HAP-1 (cell line): ENCODE measurements at regions not wholly inside any gene's neighbourhood (a gene's known extent, or its start where the extent isn't known, plus 50 kb on each side); places are given as distances from the start of the nearest gene placed in this dataset.
"Not testable (repeated sequence)": the region's sequence is repeated elsewhere in the genome, so short reads cannot be mapped to it uniquely, and the experiment has no call there.

Experiments
- DNase-seq, 2 experiments: peaks; one replicate each; pipeline ENCODE4 v3.0.0-alpha.2; 2016 to 2020; ENCODE audit warnings: low spot score in 2 of 2
- H3K27me3 ChIP-seq: fragments of 250-450 bp; sonication (Bioruptor Pico); 2 replicates; pipeline ENCODE4 v1.5.1; 2020; ENCODE audit warnings: low read depth, mild to moderate bottlenecking, moderate library complexity
- H3K36me3 ChIP-seq: fragments of 250-450 bp; sonication (Bioruptor Pico); replicated peaks from 2 replicates; pipeline ENCODE4 v1.5.1; 2020; ENCODE audit warnings: mild to moderate bottlenecking
- H3K4me1 ChIP-seq: fragments of 250-450 bp; sonication (Bioruptor Pico); 2 replicates; pipeline ENCODE4 v1.5.1; 2020; ENCODE audit warnings: mild to moderate bottlenecking
- H3K4me3 ChIP-seq: fragments of 250-450 bp; sonication (Bioruptor Pico); 2 replicates; pipeline ENCODE4 v1.5.1; 2020; ENCODE audit warnings: mild to moderate bottlenecking, moderate library complexity
- H3K9me3 ChIP-seq: fragments of 250-450 bp; sonication (Bioruptor Pico); 2 replicates; pipeline ENCODE4 v1.5.1; 2020; ENCODE audit warnings: mild to moderate bottlenecking, moderate library complexity
- in situ Hi-C: fragments of 300-500 bp; cut with MboI; formaldehyde crosslinking; loops from 3 replicates; pipeline ENCODE4 v1.14.3; 2020; ENCODE audit warnings: low sequenced_read_pairs, inconsistent platforms, mixed read lengths

GRCh38 chr9:2267181-2267745, 252.1 kb downstream of the SMARCA2 start:
- no peaks in the 10 kb centered on the region for H3K4me1 ChIP-seq
- in situ Hi-C loops = no loop called here

GRCh38 chr9:2269778-2270177, 254.6 kb downstream of the SMARCA2 start:
- DNase-seq = no peak
- H3K4me1 ChIP-seq = no peaks in the 10 kb centered on the region
- no peak overlapping the region for H3K4me3 ChIP-seq
- in situ Hi-C loops = no loop called here
- H3K36me3 ChIP-seq = no peaks in the 10 kb centered on the region
- H3K9me3 ChIP-seq = no peaks in the 10 kb centered on the region
- H3K27me3 ChIP-seq = no peaks in the 10 kb centered on the region

More at GRCh38 chr9:2267181-2267745, 252.1 kb downstream of the SMARCA2 start:
- H3K27me3 ChIP-seq = no peaks in the 10 kb centered on the region
- no peaks in the 10 kb centered on the region for H3K36me3 ChIP-seq
- H3K9me3 ChIP-seq = no peaks in the 10 kb centered on the region
- H3K4me3 ChIP-seq = no peak overlapping the region
- no peak for DNase-seq

- no peaks in the 10 kb centered on the region for H3K27me3 ChIP-seq
- in situ Hi-C loops = no loop called here
- H3K36me3 ChIP-seq = no peaks in the 10 kb centered on the region
- DNase-seq = no peak
- no peaks in the 10 kb centered on the region for H3K4me1 ChIP-seq
- H3K4me3 ChIP-seq = no peak overlapping the region
- H3K9me3 ChIP-seq = no peaks in the 10 kb centered on the region
These were observed 255.4 kb downstream of the SMARCA2 start for GRCh38 chr9:2270565-2270964.

GRCh38 chr9:2271426-2271825, 256.3 kb downstream of the SMARCA2 start:
- in situ Hi-C loops = no loop called here

GRCh38 chr9:2274762-2275161, 259.6 kb downstream of the SMARCA2 start:
- Histone ChIP-seq H3K36me3 (no peaks in the 10 kb centered on the region), H3K9me3 (no peaks in the 10 kb centered on the region), H3K27me3 (no peaks in the 10 kb centered on the region), H3K4me1 (no peaks in the 10 kb centered on the region), H3K4me3 (no peak overlapping the region)
- in situ Hi-C loops = no loop called here
- no peak for DNase-seq

More at GRCh38 chr9:2271426-2271825, 256.3 kb downstream of the SMARCA2 start:
- Histone ChIP-seq H3K9me3 (no peaks in the 10 kb centered on the region), H3K4me3 (no peak overlapping the region), H3K4me1 (no peaks in the 10 kb centered on the region), H3K27me3 (no peaks in the 10 kb centered on the region), H3K36me3 (no peaks in the 10 kb centered on the region)
- DNase-seq = no peak

- no peaks in the 10 kb centered on the region for H3K27me3 ChIP-seq
- H3K9me3 ChIP-seq = no peaks in the 10 kb centered on the region
- no peak for DNase-seq
- H3K4me3 ChIP-seq = no peak overlapping the region
- H3K36me3 ChIP-seq = no peaks in the 10 kb centered on the region
- in situ Hi-C loops = no loop called here
- no peaks in the 10 kb centered on the region for H3K4me1 ChIP-seq
These were observed 261.1 kb downstream of the SMARCA2 start for GRCh38 chr9:2276296-2276695.

- H3K4me1 ChIP-seq, H3K9me3 ChIP-seq, H3K36me3 ChIP-seq, H3K4me3 ChIP-seq, DNase-seq, H3K27me3 ChIP-seq, in situ Hi-C loops: not testable (repeated sequence)
These were observed 262.0 kb downstream of the SMARCA2 start for GRCh38 chr9:2277133-2277532.

- in situ Hi-C loops, H3K27me3 ChIP-seq, H3K4me1 ChIP-seq, DNase-seq, H3K36me3 ChIP-seq, H3K4me3 ChIP-seq, H3K9me3 ChIP-seq: not testable (repeated sequence)
These were observed 262.5 kb downstream of the SMARCA2 start for GRCh38 chr9:2277644-2278043.

GRCh38 chr9:2279138-2279537, 264.0 kb downstream of the SMARCA2 start:
- H3K9me3 ChIP-seq, H3K27me3 ChIP-seq, H3K4me1 ChIP-seq, H3K4me3 ChIP-seq, H3K36me3 ChIP-seq, DNase-seq, in situ Hi-C loops: not testable (repeated sequence)

- Histone ChIP-seq H3K36me3 (no peaks in the 10 kb centered on the region), H3K4me1 (peaks cover 13% of the 10 kb centered on the region), H3K4me3 (no peak overlapping the region), H3K27me3 (no peaks in the 10 kb centered on the region), H3K9me3 (no peaks in the 10 kb centered on the region)
- peak in 1 of 2 experiments; percentile 30 for DNase-seq
- in situ Hi-C loops = no loop called here
These were observed 266.1 kb downstream of the SMARCA2 start for GRCh38 chr9:2281031-2281802.

GRCh38 chr9:2281803-2282185, 266.6 kb downstream of the SMARCA2 start:
- no peaks in the 10 kb centered on the region for H3K36me3 ChIP-seq
- no peaks in the 10 kb centered on the region for H3K27me3 ChIP-seq

GRCh38 chr9:2284770-2285169, 269.6 kb downstream of the SMARCA2 start:
- H3K36me3 ChIP-seq = no peaks in the 10 kb centered on the region
- no peaks in the 10 kb centered on the region for H3K27me3 ChIP-seq
- H3K4me3 ChIP-seq = no peak overlapping the region
- no peaks in the 10 kb centered on the region for H3K9me3 ChIP-seq
- DNase-seq = no peak
- in situ Hi-C loops = no loop called here
- peaks cover 13% of the 10 kb centered on the region for H3K4me1 ChIP-seq

More at GRCh38 chr9:2281803-2282185, 266.6 kb downstream of the SMARCA2 start:
- DNase-seq = no peak
- in situ Hi-C loops = no loop called here
- H3K4me3 ChIP-seq = no peak overlapping the region
- H3K9me3 ChIP-seq = no peaks in the 10 kb centered on the region
- H3K4me1 ChIP-seq = peaks cover 13% of the 10 kb centered on the region

- Histone ChIP-seq H3K27me3 (no peaks in the 10 kb centered on the region), H3K9me3 (no peaks in the 10 kb centered on the region), H3K36me3 (no peaks in the 10 kb centered on the region), H3K4me1 (peaks cover 13% of the 10 kb centered on the region), H3K4me3 (no peak overlapping the region)
- in situ Hi-C loops = no loop called here
- DNase-seq = no peak
These were observed 270.5 kb downstream of the SMARCA2 start for GRCh38 chr9:2285416-2286332.

- Histone ChIP-seq H3K4me1 (peaks cover 13% of the 10 kb centered on the region), H3K4me3 (no peak overlapping the region), H3K9me3 (no peaks in the 10 kb centered on the region), H3K36me3 (no peaks in the 10 kb centered on the region), H3K27me3 (no peaks in the 10 kb centered on the region)
- in situ Hi-C loops = no loop called here
- DNase-seq = no peak
These were observed 271.2 kb downstream of the SMARCA2 start for GRCh38 chr9:2286333-2286705.
